Activated CD8-positive, alpha-beta memory T cell treated with anti-CD3 and anti-CD28 coated beads, Interleukin-2, amount 50 U/mL, for 24 hours (primary cell): ENCODE measurements at regions not wholly inside any gene's neighbourhood (a gene's known extent, or its start where the extent isn't known, plus 50 kb on each side); places are given as distances from the start of the nearest gene placed in this dataset.
"Not testable (repeated sequence)": the region's sequence is repeated elsewhere in the genome, so short reads cannot be mapped to it uniquely, and the experiment has no call there.

Source experiments
- DNase-seq: peaks from one replicate; pipeline ENCODE4 v3.0.0-alpha.2; 2020; ENCODE audit errors: extremely low read depth

DNA sequence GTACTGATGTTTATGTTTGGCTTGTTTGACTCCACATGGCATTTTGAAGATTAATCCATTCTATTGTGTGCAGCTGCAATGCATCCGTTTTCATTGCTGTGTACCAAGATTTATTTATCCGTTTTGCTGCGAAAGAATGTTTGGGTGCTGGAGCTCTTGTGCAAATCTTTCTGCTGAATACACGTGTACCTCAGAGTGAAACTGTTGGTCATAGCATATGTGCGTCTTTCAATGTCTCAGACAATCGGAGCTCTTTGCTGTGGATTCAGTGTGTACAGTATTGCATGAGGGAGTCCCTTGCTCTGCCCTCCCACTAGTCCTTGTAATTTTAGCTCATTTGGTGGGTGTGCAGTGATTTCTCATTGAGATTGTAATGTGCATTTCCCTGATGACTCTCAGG, 545.4 kb downstream of the TBC1D22A start:
- no peak for DNase-seq

- DNase-seq: no peak
Measured at GRCh38 chr22:47307326-47307725, 544.9 kb downstream of the TBC1D22A start.

- no peak for DNase-seq
Measured at GRCh38 chr22:47304854-47305253, 542.4 kb downstream of the TBC1D22A start.

DNA sequence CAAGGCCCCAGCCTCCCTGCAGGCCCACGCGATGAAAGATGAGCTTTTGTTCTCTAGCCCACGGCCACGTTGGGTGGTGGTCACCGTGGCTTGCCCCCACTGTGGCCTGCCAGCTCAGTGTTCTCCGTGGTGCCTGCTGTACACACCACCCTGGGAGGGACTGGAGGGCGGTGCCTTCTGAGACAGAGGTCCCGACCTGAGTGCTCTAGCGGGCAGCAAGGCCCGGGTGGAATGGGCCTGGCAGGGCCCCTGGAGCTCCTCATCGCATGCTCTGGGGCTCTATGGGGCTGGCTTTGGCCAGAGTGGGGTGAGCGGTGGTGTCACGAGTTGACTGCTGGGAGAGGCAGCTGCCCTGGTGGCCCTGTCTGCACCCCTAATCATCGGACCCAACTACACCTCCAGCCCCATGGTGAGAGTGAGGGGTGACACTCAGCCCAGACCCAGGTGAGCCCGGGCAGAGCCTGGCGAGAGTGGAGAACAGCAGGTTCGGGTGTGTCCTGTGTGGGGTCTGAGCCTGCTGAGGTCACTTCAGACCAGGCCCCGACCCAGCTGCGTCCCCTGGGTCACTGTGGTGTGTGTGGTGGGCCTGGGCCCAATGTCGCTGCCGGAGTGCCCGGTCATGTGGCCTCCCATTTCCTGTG, 541.9 kb downstream of the TBC1D22A start:
- no peak for DNase-seq

DNA sequence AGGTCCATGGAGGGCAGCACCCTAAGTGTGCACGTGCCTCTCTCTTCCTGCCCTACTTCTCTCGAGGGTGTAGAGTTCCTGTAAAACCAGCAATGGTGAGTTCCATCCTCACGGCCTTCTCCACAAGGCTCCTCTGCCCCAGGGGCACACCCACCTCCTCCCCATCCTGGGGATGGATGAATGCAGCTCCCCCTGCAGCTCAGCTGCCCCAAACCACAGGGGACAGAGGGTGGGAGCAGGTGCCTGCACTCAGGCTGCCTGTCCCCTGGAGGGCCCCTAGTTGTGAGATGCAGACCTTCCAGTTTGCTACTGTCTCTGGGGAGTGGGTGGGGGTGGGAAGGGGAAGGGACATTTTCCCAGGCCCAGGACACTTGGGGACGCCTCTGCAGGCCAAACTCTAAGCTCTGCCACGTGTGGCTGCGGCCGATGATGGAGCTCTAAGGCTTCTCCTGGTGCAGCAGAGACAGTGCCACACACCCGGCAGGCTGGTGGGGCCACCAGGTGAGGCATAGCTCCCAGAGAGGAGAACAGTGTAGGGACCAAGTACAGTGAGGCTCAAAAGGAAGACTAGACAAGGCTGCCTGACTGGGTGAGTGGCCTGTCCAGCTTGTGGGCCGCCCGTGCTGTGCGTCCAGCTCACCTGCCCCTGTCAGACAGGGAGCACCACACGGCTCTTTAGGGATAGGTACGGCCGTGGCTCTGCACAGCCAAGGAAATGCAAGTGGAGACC, 540.9 kb downstream of the TBC1D22A start:
- no peak for DNase-seq

DNA sequence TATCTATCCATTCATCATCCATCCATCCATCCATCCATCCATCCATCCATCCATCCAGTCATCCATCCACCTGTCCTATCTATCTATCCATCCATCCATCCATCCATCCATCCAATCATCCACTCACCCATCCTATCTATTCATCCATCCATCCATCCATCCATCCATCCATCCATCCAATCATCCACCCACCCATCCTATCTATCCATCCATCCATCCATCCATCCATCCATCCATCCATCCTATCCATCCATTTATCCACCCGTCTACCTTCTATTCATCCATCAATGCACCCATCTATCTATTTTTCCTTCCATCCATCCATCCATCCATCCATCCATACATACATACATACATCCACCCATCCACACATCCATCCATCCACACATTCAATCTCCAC, 540.1 kb downstream of the TBC1D22A start:
- DNase-seq: not testable (repeated sequence)

DNA sequence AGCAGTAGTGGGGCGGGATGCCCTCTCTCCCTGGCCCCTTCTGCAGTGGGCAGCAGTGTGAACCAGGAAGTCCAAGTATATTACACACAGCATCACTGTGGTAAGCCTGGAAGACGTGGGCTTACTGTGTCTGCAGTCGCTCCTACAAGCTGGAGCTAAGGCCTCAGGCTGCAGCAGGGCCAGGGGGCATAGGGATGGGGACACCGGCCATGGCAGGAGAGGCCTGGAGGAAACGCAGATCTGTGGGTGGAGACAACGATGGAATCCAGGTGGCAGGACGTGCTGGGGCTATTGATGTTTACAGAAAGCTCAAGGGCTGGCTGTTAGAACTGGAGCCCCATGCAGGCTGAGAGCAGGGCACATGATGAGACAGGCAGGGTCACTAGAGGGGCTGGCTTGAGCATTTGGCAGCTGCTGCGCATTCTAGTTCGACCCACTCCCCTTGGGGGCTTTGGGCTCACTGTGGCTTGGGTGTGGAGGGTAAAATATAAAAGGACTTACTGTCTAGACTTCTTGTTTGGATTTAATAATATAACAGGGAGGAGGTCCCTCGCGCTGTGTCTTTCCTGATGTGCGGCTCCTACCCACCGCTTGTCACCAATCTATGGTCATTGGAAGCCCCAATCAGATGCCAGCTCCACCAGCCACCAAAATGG, 539.5 kb downstream of the TBC1D22A start:
- no peak for DNase-seq

DNA sequence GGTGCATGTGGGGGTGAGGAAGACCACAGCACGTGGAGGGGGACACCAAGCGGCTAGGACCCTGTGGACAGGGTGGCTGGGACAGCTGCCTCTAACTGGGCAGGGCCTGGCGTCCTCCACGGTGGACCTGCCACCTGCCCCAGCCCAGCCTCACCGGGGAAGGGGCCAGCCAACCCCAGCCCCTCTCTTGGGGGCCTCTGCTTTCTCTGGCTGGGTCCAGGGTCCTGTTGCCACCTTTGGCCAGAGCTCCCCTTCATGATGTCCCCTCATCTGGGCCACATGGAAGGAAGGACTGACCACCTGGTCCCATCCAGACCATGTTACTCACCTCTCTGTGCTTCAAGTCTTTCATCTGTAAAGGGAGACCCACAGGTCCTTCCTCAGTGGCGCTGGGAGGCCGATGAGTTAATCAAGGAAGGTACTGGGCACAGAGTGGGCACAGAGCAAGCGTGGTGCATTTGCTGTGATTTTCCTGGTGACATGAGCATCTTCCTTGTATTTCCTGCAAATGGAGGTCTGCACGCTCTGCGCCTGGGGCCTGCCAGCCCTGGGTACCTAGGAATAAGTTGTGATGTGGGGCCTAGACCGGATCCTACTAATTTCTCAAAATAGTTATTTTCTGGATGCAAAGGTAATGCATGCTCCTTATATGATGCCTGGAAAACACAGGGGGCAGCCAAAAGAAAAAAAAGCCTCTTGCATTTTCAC, 538.4 kb downstream of the TBC1D22A start:
- no peak for DNase-seq

DNA sequence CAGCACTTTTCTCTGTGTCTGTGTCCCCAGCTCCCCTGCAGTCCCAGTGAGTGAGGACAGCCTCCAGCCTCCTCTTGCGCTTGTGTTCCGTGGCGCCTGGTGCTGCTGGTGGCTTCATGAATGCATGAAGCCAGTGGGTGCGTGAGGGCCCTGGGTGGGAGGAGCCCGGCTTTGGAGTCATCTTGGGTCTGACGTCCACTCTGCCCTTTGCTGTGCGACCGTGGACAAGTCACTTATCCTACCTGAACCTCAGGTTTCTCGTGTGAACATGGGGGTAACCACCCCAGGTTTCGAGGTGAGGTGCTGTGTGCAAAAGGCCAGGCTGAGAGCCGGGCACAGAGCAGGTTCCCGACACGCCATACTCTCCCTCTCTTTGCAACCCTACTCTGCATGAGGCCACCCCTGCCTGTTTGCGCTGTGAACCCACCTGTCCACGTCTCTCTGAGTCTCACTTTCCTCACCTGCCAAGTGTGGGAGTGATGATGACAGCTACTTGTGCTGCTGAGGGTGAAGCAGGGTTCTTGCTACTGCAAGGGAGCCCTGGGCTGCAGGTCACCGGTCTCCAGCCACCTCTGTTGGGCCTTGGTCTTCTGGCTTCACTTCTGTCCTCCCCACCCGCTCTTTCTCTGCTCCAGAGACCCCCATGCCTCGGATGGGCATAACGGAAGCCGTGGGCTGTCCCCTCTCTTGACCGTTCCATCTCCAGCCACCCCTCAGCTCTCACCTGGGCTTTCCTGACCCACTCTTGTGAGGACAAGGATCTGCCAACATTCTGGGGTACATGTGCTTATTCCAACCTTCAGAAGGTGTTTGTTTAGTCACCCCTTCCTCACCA, 537.6 kb downstream of the TBC1D22A start:
- no peak for DNase-seq

DNA sequence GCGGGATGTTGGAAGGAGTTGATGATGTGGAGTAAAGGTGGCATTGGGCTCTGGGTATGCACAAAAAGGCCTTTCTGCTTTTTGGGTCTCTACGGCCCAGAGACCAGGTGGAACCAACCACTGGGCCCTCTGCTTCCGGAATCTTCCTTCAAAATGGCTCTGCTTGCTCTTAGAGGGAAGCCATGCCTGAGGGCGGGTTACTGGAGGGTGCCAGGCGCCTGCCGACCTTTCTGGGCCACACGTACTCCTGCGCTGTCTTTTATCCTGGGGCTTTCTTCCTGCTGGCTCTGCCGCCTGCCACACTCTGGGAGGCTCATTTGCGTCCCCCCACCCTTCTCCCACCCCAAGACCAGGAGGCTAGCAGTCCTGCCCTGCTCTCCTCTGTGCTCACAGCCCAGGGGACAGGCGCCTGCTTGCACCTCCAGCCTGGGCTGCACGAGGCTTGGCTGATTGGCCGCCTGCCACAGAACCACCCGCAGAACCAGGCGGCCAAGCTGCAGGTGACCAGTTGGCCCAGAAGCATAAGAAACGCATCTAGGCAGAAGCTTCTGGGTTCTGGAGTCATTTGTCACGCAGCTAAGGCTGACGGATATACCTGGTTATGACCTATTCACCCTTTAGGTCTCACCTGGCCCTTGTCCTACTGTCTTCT, 536.9 kb downstream of the TBC1D22A start:
- no peak for DNase-seq

GRCh38 chr22:47298017-47298785, 535.8 kb downstream of the TBC1D22A start:
- no peak for DNase-seq

DNA sequence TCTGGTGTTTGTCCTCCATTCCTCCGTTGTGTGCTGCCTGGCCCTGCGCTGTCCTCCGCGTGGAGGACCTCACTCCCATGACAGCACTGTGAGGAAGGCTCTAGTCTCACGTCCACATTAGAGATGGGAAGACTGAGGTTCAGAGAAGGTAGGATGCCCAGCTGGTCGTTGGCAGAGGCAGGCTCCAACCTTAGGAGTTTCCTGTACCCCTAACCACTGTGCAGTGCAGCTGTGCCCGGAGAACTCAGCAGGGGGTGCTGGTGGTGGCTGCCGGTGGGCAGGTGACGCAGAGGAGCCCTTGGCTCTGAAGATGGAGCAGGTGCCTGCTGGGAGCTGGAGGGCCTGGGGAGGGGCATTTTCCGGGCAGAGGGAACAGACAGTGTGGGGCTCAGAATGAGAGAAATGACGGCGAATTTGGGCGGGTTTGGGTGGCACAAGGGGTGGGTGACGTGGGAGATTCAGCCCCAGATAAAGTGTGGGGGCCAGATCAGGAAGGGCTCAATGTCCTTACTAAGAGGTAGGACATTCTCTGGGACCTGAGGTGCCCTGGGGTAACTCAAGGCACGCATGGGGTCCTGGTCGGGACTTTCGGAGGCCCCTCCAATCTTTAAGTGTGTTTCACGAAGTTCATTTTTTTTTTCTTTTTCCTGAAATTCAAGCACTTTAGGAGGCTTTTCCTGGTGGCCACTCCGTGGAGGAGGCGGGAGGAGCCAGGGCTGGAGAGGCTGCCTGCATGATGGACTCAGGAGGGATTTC, 535.0 kb downstream of the TBC1D22A start:
- no peak for DNase-seq

DNA sequence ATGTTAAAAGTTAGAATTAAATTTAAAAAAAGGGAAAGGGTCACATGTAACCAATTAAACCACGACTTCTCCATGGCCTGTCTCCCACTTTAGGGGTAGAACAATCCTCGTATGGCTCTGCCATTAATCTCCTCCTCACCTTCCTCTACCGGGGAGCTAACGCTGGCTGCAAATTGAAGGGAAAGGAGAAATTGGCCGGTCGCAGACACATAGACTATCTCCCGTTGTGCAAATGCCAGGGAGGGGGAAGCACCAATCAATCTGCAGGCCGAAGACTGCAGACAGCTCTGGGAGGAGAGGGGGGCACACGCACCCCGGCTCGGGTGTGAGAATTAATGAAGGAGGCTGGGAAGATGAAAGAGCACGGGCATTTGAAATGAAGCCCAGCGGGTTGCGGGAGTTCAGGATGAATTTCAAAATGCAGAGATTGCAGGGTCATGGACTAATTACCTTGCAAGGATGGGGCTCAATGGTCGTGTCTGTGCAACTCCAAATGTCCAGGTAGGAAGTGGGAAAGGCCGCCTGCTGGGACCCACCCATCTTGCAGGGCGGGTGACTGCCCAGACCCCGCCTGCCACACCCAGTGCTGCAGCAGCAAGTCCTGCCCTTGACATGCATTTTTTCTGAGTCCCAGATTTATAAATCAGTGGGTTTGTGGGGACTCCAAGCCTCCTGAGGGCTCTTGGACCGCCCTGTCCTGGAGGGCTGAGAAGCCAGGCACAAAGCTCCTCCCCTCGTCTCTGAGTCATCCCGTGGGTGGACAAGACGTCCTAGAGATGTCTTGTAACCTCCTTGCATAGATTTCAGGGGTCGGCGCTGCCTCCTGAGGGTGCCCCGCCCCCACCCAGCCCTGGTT, 534.2 kb downstream of the TBC1D22A start:
- no peak for DNase-seq

GRCh38 chr22:47295982-47296381, 533.5 kb downstream of the TBC1D22A start:
- no peak for DNase-seq

DNA sequence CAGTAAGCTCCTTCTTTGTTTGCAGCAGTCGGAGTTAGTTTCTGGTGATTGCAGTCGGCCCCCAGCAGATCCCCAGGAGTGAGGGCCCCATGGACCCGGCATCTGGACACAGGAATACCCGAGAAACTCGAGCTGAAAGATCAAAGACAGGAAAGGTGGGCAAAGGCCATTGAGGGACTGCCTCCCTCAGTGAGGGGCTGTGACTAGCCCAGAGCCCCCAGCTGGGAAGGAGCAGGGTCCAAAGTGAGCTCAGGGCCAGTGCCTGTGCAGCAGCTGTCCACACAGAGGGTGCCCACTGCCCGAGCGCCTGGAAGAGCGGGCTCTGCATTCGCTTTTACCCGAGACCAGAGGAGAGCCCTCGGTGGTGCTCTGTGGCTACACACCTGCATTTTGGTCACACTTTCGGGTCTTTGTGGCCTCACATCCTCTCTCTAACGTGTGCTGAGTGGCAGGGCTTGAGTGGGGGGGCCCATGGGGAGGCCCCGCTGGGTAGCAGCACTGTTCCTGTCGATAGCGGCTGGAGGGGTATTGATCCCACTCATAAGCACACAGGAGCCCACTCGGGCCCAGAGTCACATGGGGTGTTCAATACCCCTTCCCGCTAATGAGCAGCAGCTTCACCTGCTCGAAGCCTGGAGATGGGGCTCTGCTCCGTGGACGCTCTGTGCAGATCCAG, 532.9 kb downstream of the TBC1D22A start:
- DNase-seq: no peak

- DNase-seq: no peak
Measured at GRCh38 chr22:47294576-47294975, 532.1 kb downstream of the TBC1D22A start.

DNA sequence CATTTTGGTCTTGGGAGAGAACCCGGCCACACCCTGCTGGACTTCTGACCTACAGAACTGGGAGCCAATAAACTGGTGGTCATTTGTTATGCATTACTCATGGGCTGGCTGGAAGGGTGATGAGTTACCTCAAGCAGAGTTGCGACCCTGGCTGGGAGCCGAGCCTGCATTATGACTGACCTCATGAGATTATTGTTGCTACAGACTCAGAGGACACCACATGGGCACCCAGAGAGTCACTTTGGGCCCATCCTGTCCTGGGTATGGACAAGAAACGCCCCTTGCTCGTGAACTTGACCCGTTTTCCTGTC, 531.7 kb downstream of the TBC1D22A start:
- no peak for DNase-seq
